Fibroblast of mammary gland (primary cell): ENCODE measurements at regions not wholly inside any gene's neighbourhood (a gene's known extent, or its start where the extent isn't known, plus 50 kb on each side); places are given as distances from the start of the nearest gene placed in this dataset.

ENCODE experiments used
- DNase-seq: peaks from one replicate; pipeline ENCODE4 v3.0.0-alpha.2; 2010; ENCODE audit warnings: low read depth
- H3K4me3 ChIP-seq: 2 replicates; pipeline ENCODE4 v1.5.1; 2011; ENCODE audit warnings: low read depth, mild to moderate bottlenecking, low read length, moderate library complexity; ENCODE audit not compliant: control insufficient read depth
- CTCF ChIP-seq: conservative IDR thresholded peaks from 2 replicates; pipeline ENCODE4 v1.5.1; 2011; ENCODE audit warnings: low read depth, low read length, inconsistent platforms; ENCODE audit not compliant: control insufficient read depth, insufficient read depth

- no peak for TF ChIP-seq CTCF
- H3K4me3 ChIP-seq, result no peak overlapping the region
- DNase-seq, result no peak
Observed at GRCh38 chr5:54667136-54667535, 149.6 kb downstream of the SNX18 start.

GRCh38 chr5:54663866-54664265 lies 146.3 kb downstream of the SNX18 start:
- DNase-seq, result peak; percentile 91
- no peak for TF ChIP-seq CTCF
- H3K4me3 ChIP-seq, result no peak overlapping the region

- no peak for DNase-seq
- no peak overlapping the region for H3K4me3 ChIP-seq
- no peak for TF ChIP-seq CTCF
Observed at GRCh38 chr5:54661111-54661510, 143.6 kb downstream of the SNX18 start.

GRCh38 chr5:54659700-54660131 lies 142.2 kb downstream of the SNX18 start:
- DNase-seq, result no peak
- H3K4me3 ChIP-seq, result no peak overlapping the region
- no peak for TF ChIP-seq CTCF

GRCh38 chr5:54658010-54658409 lies 140.5 kb downstream of the SNX18 start:
- TF ChIP-seq CTCF, result no peak
- DNase-seq, result peak; percentile 93
- H3K4me3 ChIP-seq, result no peak overlapping the region

GRCh38 chr5:54656261-54656728 lies 138.7 kb downstream of the SNX18 start:
- TF ChIP-seq CTCF, result no peak
- no peak for DNase-seq
- no peak overlapping the region for H3K4me3 ChIP-seq

GRCh38 chr5:54655761-54656160 lies 138.2 kb downstream of the SNX18 start:
- no peak overlapping the region for H3K4me3 ChIP-seq
- DNase-seq, result no peak
- TF ChIP-seq CTCF, result no peak
